ENCODE measurements at regions not wholly inside any gene's neighbourhood (a gene's known extent, or its start where the extent isn't known, plus 50 kb on each side); places are given as distances from the start of the nearest gene placed in this dataset.

DNA sequence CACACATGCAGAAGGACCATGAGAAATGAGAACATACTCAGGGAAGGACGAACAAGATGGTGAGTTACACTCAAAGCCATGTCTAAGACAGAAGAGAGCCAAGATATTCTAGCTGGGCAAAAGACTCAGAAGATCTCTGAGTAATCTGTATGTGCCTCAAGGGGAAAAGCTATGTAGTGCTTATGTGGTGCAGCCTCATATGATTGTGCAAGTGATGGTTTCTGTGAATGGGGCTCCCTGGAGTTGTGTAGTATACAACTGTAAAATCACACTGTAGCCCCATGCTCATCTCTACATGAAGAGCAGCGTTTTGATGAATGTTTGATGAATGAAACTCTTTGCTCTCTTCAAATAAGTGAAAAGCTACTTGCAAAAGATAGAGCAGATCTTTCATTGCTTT is 57.5 kb downstream of the OSR1 start:
- no peak for DNase-seq

DNA sequence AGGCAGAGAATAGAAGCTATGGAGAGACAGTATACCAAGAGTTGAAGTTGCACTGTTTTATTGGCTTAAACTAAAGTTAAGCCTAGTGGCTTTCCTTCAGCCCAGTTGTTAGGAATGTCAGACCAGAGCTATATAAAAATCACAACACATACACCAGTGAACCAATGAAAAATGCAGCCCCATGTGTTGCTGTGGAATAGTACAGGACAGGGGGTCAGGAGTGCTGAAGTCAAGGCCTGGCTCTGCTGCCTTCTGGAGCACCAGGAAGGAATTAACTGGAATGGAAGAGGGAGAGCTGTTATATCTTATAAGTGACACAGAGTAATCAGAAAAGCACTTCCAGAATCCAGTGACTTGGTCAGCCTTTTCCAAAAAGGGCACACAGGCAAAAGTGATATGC is 58.9 kb downstream of the OSR1 start:
- no peak for DNase-seq

DNA sequence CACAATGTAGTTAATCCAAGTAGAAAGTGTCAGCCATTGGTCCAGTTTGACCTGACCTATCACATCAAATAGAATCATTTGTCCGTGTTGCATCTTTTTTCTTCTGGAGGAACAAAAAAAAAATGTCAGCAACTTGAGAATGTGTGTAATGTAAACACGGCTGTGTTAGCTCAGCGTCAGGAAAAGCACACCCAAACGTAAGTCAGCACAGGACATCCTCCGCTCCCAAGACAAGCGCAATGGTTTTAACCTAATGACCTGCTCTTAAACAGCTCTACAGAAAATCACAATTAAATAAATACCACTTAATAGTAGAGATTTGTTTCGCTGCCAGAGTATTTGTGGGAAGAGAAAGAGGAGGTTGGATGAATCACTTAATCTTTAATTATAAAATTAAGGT is 59.4 kb downstream of the OSR1 start:
- DNase-seq, result no peak

DNA sequence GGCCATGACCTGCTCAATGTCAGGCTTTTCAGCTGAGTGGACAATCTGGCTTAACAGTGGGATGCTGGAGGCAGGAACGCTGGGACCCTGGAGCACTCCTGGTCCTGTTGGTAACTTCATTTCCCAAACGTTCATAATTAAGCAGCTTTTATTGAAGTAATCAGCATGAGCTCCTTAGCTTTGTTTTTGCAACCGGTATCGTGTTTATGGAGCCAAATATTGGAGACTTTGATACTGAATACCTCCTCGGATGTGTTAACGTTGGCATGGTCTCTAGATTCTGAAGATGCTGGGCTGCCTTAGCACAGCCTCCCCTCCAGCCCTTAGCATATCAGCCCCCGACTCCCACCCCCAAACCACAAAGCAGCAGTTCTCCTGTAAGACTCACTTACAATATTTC is 60.7 kb downstream of the OSR1 start:
- no peak for DNase-seq

DNA sequence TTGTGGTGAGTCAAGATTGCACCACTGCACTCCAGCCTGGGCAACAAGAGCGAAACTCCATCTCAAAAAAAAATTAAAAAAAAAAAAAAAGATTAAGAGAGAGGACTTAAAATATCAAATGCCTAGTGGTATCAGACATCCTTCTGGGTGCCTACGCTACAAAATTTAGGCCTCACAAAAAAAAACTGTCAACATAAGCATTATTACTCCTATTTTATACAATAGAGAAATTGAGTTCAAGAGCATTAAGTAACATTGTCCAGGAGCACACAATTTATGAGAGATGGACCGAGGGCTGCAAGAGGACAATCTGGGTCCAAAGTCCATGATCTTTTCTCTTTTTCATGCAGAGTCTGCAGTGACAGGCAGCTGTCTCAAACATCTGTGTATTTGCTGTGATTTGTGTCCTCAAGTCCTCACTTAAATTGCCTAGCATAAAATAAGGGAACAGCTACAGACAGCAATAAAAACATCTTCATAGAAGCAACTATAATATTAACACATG is 62.4 kb downstream of the OSR1 start:
- no peak for DNase-seq

DNA sequence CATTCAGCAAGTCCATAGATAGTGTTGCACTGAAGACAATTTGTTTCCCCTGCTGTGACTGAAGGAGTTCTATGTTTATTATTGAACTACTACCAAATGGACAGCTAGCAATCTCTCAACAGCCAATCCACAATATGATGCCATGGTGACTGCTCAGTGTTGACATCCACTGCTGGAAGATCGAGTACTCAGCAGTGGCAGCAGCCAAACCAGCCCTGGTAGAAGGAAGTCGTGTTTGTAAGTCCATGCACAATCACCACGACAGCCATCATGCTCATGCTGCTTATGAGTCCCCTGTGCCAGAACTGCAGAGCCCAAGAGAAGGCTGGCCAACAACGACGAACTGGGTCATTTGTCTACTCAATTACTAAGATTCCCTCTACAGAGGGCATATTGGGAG is 66.4 kb downstream of the OSR1 start:
- DNase-seq, result no peak

DNA sequence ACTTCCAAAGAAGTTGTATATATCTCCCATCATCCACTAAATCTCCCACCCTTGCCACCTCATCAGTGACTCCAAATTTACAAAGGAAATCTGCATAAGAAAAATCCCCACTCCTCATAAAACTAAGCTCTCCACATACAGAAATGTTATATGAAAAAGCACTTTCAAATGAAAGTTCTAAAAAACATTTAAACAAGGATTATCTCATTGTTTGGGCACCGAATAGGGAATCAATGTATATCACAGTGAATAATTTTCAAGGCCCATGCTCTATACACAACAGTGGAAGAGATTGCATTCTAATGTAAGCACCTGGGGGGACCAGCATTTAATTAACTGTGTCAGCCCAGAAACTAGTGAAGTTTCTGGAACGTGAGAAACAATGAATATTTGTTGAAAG is 70.1 kb downstream of the OSR1 start:
- DNase-seq, result no peak

DNA sequence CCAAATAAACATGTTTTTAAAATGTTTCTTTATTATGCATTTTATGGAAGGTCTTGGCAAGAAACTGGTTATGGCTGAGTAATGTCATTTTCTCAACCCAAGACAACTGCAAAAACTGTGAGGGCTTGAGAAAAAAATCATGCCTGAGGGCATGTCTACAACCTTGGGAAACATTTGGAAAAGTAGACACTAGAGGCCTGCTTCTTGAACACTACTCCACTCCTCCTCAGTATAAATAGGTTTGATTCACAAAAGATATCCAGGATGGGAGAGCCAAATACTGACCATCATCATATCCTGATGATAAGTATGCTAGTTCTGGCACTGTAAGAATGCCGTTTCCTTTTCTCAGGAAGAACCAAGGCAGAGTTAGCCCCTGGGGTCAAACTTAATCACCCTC is 71.1 kb downstream of the OSR1 start:
- DNase-seq, result no peak

DNA sequence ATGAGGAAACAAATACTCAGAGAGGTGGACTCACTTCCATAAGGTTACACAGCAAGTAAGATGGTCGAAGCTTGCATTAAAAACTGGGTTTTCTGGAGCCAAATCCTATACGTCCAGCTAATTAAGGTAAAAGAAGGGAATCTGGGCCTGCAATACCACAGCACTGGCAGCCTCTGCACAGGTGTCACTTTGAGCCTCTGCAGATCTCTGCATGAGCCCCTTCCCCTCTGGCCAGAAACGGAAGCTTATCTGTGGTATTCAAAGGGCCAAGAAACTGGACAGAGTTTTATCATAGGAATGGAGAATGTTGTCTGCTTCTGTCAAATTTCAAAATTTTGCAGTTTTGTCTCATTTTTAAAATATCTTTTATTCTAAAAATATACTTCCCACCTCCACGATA is 76.1 kb downstream of the OSR1 start:
- DNase-seq, result peak; percentile 60

DNA sequence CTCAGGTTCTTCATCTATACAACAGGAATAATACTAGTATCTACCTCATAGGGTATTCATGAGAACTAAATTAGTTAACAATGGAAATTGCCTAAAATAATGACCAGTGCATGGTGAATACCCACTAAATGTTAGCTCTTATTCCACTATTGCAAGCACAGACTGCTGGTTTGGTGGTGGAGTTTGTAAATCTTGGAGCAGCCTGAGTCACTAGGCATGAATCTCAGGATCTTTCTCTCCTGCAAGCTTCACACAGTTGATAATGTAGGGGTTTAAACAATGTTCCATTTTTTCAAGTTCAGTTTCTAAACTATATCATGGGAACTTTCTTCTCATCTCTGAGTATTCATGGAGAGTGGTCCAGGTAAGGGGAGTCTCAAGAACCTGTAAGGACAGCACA is 84.0 kb downstream of the OSR1 start:
- no peak for DNase-seq

DNA sequence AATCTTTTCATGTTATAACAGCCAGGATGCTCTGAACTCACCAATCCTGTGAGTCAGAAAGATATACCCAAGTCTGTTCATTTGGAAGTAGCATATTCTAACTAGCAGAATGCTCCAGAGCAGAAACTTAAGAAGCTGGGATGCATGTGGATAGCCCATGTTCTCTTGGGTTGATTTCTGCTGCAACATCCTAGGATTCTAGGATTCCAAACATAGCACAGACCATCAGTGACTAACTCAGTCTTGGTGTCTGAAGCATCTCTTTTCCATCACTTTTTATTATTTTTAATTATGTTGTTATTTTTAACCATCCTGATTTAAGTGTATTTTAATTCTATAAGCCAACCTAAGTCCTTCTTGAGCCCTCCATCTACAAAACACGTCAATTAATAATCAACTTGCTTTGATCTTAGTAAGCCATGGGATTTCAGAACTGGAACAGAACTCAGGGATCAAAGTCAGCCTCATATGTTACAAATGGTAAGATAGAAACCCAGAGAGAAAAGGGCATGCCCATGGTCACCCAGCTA is 85.4 kb downstream of the OSR1 start:
- DNase-seq, result no peak

DNA sequence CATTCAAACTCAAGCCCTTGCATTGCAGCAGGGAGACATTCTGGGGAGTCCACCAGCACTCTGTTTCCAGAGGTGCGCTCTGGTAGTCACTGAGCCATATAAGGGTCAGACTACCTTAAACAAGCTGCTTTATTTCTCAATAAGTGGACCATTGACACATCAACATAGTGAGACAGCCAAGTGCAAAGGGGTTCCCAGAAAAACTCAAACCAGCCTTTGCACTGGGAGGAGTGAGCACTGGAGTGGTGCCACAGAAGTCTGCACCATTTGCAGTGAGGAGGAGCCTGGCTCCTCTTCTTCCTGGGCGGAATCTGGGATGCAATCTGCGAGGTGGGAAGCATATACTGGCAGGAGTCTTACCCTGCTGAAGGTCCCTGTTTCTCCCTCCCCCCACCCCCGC is 86.4 kb downstream of the OSR1 start:
- DNase-seq, result no peak

DNA sequence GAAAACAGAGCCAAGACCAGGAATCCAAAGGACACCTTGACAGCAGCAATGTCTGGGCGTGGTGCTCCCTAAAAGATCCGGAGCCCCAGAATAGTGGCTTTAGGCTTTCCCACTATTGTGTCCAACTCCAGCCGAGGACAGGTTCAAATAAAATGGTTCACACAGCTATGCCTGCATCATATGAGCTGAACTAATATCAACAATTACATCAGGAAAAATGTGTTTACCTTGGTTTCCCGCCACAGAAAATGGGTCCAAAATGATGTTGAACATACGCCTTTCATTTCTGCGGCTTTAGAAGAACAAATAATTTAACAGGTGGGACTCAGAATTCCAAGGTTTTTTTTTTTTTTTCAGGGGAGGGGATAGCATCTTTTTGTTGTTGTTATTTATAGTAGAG is 93.6 kb downstream of the OSR1 start:
- no peak for DNase-seq

DNA sequence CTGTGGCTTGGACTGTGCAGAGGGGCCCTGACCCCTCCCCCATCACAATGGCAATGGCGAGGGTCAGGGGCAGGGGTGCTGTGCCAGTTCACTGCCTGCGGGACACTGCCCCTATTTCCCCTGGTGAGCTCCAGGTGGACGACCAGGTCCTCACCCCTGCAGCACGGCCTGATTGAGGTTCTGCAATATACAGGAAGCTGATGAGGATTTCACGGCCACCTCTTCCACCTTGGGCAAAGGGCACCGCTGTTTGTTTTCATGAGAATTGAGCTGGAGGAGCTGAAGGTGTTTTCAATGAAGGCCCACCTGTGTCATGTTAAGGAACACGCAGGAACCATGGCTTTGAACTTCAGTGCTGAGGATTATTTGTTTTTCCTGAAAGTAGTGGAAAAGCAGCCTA is 96.3 kb downstream of the OSR1 start:
- DNase-seq, result no peak

DNA sequence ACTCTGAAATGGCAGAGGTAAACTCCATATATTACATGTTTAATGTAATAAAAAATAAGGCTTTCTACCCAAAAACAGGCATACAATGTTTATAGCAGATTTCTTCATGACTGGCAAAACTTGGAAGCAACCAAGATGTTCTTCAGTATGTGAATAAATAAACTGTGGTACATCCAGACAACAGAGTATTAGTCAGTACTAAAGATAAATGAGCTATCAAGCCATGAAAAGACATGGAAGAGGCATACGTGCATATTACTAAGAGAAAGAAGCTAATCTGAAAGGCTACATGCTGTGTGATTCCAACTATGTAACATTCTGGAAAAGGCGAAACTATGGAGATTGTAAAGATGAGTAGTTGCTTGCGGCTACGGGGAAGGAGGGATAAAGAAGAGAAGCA is 97.4 kb downstream of the OSR1 start:
- DNase-seq, result no peak

DNA sequence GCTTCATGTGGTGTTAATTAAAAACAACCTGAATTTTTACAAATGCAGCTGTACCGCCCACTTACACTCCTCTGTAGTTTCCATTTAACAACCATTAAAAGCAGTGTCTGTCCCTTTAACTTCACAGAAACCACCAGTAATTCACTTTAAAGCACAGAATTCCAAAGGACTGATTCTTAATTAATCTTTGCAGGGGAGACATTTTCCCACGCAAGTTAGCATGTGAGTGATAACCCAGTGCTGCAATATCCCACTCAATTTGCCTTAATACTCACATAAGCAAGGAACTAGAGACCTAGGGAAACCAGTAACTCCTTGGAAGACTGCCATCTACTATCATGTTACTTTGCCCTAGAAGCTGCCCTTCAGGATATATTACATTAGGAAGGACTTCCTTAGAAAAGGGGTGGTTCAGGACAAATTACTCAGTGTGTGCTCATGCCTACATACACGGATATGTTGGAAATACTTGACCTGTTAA is 102.3 kb downstream of the OSR1 start:
- DNase-seq, result no peak

DNA sequence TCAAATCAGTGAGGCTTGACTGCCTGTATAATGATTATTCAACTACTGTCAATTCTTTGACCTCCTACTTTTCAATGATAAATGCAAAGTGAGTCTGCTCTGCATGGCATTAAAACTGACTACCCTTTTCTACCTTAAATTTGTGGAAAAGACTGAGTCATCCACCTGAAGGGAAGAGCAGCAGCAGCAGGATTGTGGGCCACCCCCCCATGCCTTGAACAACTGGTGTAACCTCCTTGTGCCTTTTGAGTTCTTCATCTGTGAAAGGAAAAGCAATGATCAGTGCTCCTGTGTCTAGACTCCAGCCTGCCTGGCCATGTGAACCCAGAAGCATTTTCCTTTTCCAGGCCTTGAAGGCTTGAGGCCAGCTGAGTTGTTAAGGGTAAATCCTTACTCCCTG is 102.9 kb downstream of the OSR1 start:
- DNase-seq, result no peak

DNA sequence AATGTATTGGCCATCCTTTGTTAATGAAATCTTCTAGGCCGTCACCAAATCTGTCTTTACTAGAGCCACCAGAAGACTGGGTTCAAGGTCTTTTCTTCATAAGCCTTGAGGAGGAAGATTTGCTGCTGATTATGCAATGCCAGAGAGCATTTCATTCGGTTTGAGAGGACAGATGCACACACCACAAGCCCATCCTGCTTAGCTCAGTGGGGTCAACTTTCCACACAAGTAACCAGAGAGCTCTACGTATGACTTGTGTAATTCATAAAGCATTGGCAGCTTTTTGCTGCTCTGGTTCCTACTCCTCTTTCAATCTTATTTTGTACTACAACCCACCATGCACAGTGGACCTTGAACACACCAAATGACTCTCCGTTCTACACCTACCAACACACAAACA is 106.9 kb downstream of the OSR1 start:
- DNase-seq, result no peak

DNA sequence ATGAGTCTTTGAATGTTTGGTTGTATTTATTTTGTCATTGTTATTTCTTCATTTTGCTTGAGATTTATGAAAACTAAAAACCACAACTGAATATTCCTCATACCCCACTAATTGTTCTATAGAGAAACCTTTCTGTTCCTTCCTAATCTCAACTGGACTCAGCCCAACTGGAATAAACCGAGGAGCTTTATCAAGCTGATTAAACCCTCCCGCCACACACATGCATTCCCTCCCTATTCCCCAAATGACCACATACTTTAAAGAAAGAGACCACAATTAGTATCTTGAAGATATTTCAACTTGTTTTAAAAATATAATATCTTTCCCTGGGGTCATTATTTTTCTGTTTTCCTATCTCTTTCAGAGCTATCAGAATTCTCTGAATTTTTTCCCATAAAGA is 107.5 kb downstream of the OSR1 start:
- DNase-seq, result no peak

DNA sequence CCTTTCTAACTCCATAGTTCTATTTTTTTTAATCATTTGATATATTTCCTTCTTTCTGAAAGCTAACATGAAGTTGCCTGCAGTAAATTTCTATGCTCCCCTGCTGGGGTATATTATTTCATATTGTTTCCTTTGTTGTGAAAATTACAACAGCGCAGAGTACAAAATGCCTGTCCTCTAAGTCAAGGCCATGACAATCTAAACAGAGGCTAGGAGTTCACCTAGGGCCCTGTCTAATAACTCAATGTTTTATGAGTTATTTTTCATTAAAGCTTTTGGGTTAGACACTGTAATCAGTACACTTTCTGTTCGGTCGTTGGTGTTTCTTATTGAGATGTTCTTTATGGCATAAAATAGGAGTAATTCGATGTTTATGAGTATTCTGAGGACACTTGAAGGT is 111.2 kb downstream of the OSR1 start:
- no peak for DNase-seq

DNA sequence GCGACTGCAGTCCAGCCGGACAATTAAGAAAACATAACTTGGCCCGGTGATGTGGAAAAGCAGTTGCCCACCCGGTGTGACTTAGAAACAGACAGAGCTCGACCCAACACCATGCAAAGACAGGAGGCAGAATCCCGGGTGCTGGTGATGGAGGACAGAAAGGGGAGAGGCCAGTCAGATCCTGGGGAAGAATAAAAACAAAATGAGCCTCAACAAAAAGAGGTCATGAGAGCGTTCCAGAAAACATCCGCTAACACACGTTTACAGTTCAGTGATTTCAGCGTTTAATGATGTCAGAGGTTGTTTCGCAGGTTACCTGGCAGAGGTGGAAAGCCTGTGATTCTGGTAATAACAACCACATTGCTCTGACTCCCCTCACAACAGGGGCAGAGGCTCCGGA is 111.9 kb downstream of the OSR1 start:
- no peak for DNase-seq

DNA sequence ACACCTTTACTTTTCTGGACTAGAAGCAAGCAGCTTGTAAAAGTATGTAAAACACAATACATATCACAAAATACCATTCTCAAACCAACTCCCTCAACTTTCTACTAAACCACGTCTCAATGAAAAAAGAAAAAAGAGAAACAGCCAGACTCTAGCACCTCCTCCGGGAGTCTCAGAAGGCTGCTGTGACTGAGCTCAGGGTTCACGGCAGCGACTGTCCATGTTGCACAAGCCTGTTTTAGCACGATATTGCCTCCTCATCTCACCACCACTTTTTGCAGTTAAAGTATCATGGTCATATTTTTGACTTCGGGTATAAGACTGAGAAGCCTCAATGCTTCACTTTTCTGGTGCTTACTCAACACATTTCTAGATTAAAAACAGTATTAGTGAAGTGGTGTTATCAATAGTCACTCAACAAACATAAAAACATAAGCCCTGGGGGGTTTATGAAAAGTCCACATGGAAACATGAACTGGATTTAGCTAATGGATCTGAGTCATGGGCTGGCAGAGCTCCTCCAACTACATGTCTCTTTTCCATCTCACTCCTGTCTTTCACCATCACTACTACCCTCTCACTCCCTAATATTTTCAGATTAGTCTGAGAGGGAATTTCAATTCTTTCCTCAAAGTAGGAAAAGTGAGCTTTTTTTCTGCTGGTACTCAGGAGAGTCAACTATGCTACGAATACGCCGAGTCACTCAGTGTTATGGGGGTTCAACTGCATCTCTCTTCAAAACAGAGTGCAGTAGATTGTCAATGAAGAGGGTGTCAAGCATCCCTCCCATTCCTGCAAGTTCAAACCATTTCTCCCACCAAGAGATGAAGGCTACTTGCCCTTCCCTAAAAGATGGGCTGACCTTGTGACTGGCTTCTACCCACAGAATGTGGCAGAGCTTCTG is 113.7 kb downstream of the OSR1 start:
- DNase-seq, result no peak

DNA sequence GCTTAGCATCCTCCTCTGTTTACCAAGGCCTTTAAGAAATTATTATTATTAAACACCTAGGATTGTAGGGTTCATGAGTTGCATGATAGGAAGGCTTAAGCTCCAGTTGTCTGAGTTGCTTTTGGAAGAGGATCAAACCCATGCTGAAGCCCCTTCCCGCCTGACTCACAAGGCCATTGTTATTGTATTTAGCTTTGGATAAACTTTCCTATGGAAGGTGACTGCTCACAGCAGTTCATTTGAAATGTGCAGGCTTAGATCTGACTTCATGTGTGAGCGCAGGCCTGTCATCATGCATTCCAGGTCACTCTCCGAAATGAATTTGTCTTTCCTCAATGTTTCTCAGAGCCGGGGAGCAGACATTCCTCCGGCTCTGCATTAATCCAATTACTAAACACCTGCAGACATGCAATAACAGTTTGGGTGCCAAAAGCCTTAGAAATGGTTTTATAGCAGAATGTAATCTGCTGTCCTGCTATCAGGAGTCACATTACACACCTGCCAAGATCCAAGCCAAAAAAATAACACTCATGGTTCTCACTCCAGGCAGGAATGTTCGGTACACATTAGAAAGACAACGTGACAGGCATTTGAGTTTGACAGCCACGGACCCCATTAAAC is 119.9 kb downstream of the OSR1 start:
- no peak for DNase-seq

DNA sequence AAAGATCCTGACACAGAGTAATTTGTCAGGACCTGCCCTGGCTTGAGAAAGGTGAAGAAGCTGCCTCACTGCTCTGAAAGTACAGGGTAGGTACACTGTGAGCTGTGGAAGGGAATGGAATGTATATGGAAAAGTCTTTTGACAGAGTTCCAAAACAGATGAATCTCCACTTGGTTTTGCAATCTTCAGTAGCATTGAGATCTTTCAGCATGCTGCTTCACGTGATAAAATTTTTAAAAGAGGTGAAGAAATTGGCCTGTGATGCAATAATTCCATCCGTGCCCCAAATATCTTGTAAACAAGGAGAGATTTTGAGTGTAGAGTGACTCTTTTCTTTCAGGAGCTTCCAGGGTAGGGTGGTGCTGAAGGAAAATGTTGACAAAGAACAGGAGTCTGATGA is 123.1 kb downstream of the OSR1 start:
- DNase-seq, result no peak
